Fibroblast of skin of right biceps (primary cell): ENCODE measurements at regions not wholly inside any gene's neighbourhood (a gene's known extent, or its start where the extent isn't known, plus 50 kb on each side); places are given as distances from the start of the nearest gene placed in this dataset.
A peak's percentile ranks its signal among the peaks of the same experiment; 100 is the strongest.
"Not testable (repeated sequence)": the region's sequence is repeated elsewhere in the genome, so short reads cannot be mapped to it uniquely, and the experiment has no call there.

ENCODE experiments used
- DNase-seq: peaks from one replicate; pipeline ENCODE4 v3.0.0-alpha.2; 2013

GRCh38 chr2:12435430-12436222 is 281.1 kb upstream of the TRIB2 start:
- no peak for DNase-seq

- DNase-seq = no peak
Observed at GRCh38 chr2:12436483-12436882, 280.3 kb upstream of the TRIB2 start.

GRCh38 chr2:12436935-12437561 is 279.7 kb upstream of the TRIB2 start:
- DNase-seq = no peak

GRCh38 chr2:12440731-12441130 is 276.0 kb upstream of the TRIB2 start:
- DNase-seq = no peak

- no peak for DNase-seq
Observed at GRCh38 chr2:12441750-12442475, 274.8 kb upstream of the TRIB2 start.

- no peak for DNase-seq
Observed at GRCh38 chr2:12442476-12442847, 274.3 kb upstream of the TRIB2 start.

GRCh38 chr2:12448846-12449505 is 267.8 kb upstream of the TRIB2 start:
- DNase-seq = peak; percentile 51

GRCh38 chr2:12451726-12452125 is 265.0 kb upstream of the TRIB2 start:
- no peak for DNase-seq

- DNase-seq = peak; percentile 46
Observed at GRCh38 chr2:12452185-12452584, 264.6 kb upstream of the TRIB2 start.

- DNase-seq = no peak
Observed at GRCh38 chr2:12453731-12454130, 263.0 kb upstream of the TRIB2 start.

GRCh38 chr2:12455661-12456060 is 261.1 kb upstream of the TRIB2 start:
- peak; percentile 46 for DNase-seq

GRCh38 chr2:12456293-12457106 is 260.2 kb upstream of the TRIB2 start:
- peak; percentile 97 for DNase-seq

GRCh38 chr2:12457831-12458230 is 258.9 kb upstream of the TRIB2 start:
- DNase-seq = peak; percentile 13

GRCh38 chr2:12463189-12463588 is 253.5 kb upstream of the TRIB2 start:
- no peak for DNase-seq

GRCh38 chr2:12465631-12466135 is 251.1 kb upstream of the TRIB2 start:
- DNase-seq = no peak

- DNase-seq = no peak
Observed at GRCh38 chr2:12467303-12467702, 249.4 kb upstream of the TRIB2 start.

- DNase-seq = peak; percentile 67
Observed at GRCh38 chr2:12469141-12469561, 247.6 kb upstream of the TRIB2 start.

GRCh38 chr2:12472265-12472664 is 244.5 kb upstream of the TRIB2 start:
- not testable (repeated sequence) for DNase-seq

- peak; percentile 21 for DNase-seq
Observed at GRCh38 chr2:12478151-12479064, 238.3 kb upstream of the TRIB2 start.

- DNase-seq = peak; percentile 39
Observed at GRCh38 chr2:12479065-12479601, 237.6 kb upstream of the TRIB2 start.
